ENCODE measurements at regions not wholly inside any gene's neighbourhood (a gene's known extent, or its start where the extent isn't known, plus 50 kb on each side); places are given as distances from the start of the nearest gene placed in this dataset.

DNA sequence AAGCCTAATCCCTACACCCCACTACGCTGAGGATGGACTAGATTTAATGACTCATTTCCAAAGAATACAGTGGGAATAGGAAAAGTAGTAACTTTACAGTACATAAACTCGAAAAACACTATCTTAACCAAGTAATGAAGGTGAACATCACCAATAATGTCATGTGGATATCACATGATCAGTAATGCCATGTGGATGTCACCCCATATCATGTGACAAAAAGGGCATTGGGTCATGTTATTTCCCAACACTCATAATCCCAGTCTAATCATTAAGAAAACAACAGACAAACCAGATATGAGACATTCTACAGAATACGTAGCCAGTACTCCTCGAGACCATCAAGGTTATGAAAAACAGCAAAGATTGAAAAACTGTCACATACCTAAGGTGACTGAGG, 667.3 kb upstream of the CRIM1 start:
- H3K27ac Mint-ChIP-seq (ENCODE audit: unreplicated experiment), result no peak overlapping the region
- FAIRE-seq (no peak), DNase-seq (ENCODE audit: low read depth) (no peak)
- no peaks in the 10 kb centered on the region for H3K36me3 Mint-ChIP-seq (ENCODE audit: low read depth, unreplicated experiment)
- H3K4me3 Mint-ChIP-seq (ENCODE audit: unreplicated experiment), result no peak overlapping the region
- H3K4me1 Mint-ChIP-seq (ENCODE audit: low read depth, unreplicated experiment), result no peaks in the 10 kb centered on the region
- Histone ChIP-seq H3K4me3 (ENCODE audit: insufficient read depth, low read depth, low read length) (no peak overlapping the region), H3K36me3 (ENCODE audit: insufficient read depth, low read length) (no peaks in the 10 kb centered on the region), H3K4me2 (ENCODE audit: low read length) (no peak overlapping the region), H3K79me2 (ENCODE audit: insufficient read depth, low read length) (no peaks in the 10 kb centered on the region), H3K27me3 (ENCODE audit: insufficient read depth, low read length) (no peaks in the 10 kb centered on the region), H3K4me1 (ENCODE audit: insufficient read depth, low read length) (no peaks in the 10 kb centered on the region), H3K27ac (ENCODE audit: low read depth, low read length) (no peak overlapping the region), H3K9me3 (ENCODE audit: insufficient read depth, low read depth, low read length) (no peaks in the 10 kb centered on the region), H2AFZ (ENCODE audit: low read depth, low read length) (no peak overlapping the region), H4K20me1 (ENCODE audit: insufficient read depth, low read length) (no peaks in the 10 kb centered on the region), H3K9ac (ENCODE audit: low read length) (no peak overlapping the region)
- H3K9me3 Mint-ChIP-seq (ENCODE audit: unreplicated experiment), result peaks cover 2% of the 10 kb centered on the region
- H3K27me3 Mint-ChIP-seq (ENCODE audit: low read depth, unreplicated experiment), result no peaks in the 10 kb centered on the region
- no peak for TF ChIP-seq EZH2 (IDR thresholded peaks at IDR 0.05; ENCODE audit: insufficient read depth, low read length)
- TF ChIP-seq, protein P1, sequence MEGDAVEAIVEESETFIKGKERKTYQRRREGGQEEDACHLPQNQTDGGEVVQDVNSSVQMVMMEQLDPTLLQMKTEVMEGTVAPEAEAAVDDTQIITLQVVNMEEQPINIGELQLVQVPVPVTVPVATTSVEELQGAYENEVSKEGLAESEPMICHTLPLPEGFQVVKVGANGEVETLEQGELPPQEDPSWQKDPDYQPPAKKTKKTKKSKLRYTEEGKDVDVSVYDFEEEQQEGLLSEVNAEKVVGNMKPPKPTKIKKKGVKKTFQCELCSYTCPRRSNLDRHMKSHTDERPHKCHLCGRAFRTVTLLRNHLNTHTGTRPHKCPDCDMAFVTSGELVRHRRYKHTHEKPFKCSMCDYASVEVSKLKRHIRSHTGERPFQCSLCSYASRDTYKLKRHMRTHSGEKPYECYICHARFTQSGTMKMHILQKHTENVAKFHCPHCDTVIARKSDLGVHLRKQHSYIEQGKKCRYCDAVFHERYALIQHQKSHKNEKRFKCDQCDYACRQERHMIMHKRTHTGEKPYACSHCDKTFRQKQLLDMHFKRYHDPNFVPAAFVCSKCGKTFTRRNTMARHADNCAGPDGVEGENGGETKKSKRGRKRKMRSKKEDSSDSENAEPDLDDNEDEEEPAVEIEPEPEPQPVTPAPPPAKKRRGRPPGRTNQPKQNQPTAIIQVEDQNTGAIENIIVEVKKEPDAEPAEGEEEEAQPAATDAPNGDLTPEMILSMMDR (IDR thresholded peaks at IDR 0.05; ENCODE audit: insufficient read depth, low read depth, low read length), result no peak

DNA sequence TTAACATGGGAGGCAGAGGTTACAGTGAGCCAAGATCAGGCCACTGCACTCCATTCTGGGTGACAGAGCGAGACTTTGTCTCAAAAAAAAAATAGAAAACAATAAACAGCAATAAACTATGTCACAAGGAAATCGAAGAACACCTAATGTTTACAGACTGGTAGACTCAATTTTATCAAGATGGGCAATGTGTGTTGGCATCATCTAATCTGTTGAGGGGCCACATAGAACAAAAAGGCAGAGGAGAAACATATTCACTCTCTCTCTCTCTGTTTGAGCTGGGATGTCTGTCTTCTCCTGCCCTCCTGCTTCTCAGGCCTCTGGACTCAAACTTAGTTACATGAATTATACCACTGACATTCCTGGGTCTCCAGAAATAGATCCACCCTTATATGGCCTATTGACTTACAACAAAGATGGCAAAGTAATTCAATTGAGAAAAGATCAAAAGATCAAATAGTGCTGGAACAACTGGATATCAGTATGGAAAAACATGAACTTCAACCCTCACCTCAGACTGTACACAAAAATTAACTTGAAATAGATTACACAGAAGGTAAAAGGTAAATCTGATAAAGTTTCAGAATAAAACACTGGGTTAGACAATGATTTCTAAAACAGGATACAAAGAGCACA, 703.8 kb upstream of the CRIM1 start:
- H3K4me3 Mint-ChIP-seq (ENCODE audit: unreplicated experiment), result no peak overlapping the region
- no peak overlapping the region for H3K27ac Mint-ChIP-seq (ENCODE audit: unreplicated experiment)
- no peaks in the 10 kb centered on the region for H3K9me3 Mint-ChIP-seq (ENCODE audit: unreplicated experiment)
- no peaks in the 10 kb centered on the region for H3K4me1 Mint-ChIP-seq (ENCODE audit: low read depth, unreplicated experiment)
- H4K20me1 ChIP-seq (ENCODE audit: insufficient read depth, low read length), result no peaks in the 10 kb centered on the region
- no peaks in the 10 kb centered on the region for H3K27me3 ChIP-seq (ENCODE audit: insufficient read depth, low read length)
- no peak overlapping the region for H3K4me3 ChIP-seq (ENCODE audit: insufficient read depth, low read depth, low read length)
- H3K4me1 ChIP-seq (ENCODE audit: insufficient read depth, low read length), result no peaks in the 10 kb centered on the region
- no peak overlapping the region for H3K27ac ChIP-seq (ENCODE audit: low read depth, low read length)
- H3K27me3 Mint-ChIP-seq (ENCODE audit: low read depth, unreplicated experiment), result no peaks in the 10 kb centered on the region
- no peaks in the 10 kb centered on the region for H3K9me3 ChIP-seq (ENCODE audit: insufficient read depth, low read depth, low read length)
- no peak overlapping the region for H3K4me2 ChIP-seq (ENCODE audit: low read length)
- H3K9ac ChIP-seq (ENCODE audit: low read length), result no peak overlapping the region
- DNase-seq (ENCODE audit: low read depth) (no peak), FAIRE-seq (no peak)
- H3K36me3 ChIP-seq (ENCODE audit: insufficient read depth, low read length), result no peaks in the 10 kb centered on the region
- TF ChIP-seq, protein P1 (IDR thresholded peaks at IDR 0.05; ENCODE audit: insufficient read depth, low read depth, low read length), result no peak
- TF ChIP-seq EZH2 (IDR thresholded peaks at IDR 0.05; ENCODE audit: insufficient read depth, low read length), result no peak
- no peak overlapping the region for H2AFZ ChIP-seq (ENCODE audit: low read depth, low read length)
- H3K36me3 Mint-ChIP-seq (ENCODE audit: low read depth, unreplicated experiment), result no peaks in the 10 kb centered on the region
- no peaks in the 10 kb centered on the region for H3K79me2 ChIP-seq (ENCODE audit: insufficient read depth, low read length)

DNA sequence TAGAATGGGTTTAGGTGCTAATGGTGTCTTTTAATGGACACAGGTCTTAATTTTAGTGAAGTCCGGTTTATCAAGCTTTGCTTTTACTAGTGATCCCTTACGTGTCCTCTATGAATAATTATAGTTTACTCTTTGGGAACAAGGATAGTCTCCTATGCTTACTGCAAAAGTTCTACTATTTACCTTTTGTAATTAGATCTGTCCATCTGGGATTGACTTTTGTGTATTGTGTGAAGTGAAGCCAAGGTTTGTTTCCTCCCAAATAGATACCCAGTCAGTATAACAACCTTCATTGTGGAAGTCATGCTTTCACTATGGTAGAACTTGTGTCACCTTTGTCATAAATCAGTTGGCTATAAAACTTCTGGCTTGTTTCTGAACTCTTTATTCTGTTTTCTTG, 740.9 kb upstream of the CRIM1 start:
- Mint-ChIP-seq H3K27ac (ENCODE audit: unreplicated experiment) (no peak overlapping the region), H3K4me3 (ENCODE audit: unreplicated experiment) (no peak overlapping the region), H3K4me1 (ENCODE audit: low read depth, unreplicated experiment) (no peaks in the 10 kb centered on the region), H3K9me3 (ENCODE audit: unreplicated experiment) (no peaks in the 10 kb centered on the region), H3K36me3 (ENCODE audit: low read depth, unreplicated experiment) (no peaks in the 10 kb centered on the region), H3K27me3 (ENCODE audit: low read depth, unreplicated experiment) (no peaks in the 10 kb centered on the region)
- H3K9ac ChIP-seq (ENCODE audit: low read length), result no peak overlapping the region
- no peak for DNase-seq (ENCODE audit: low read depth)
- no peak overlapping the region for H3K27ac ChIP-seq (ENCODE audit: low read depth, low read length)
- H3K36me3 ChIP-seq (ENCODE audit: insufficient read depth, low read length), result no peaks in the 10 kb centered on the region
- TF ChIP-seq EZH2 (IDR thresholded peaks at IDR 0.05; ENCODE audit: insufficient read depth, low read length), result no peak
- TF ChIP-seq, protein P1 (IDR thresholded peaks at IDR 0.05; ENCODE audit: insufficient read depth, low read depth, low read length), result no peak
- H3K79me2 ChIP-seq (ENCODE audit: insufficient read depth, low read length), result no peaks in the 10 kb centered on the region
- no peaks in the 10 kb centered on the region for H4K20me1 ChIP-seq (ENCODE audit: insufficient read depth, low read length)
- no peaks in the 10 kb centered on the region for H3K27me3 ChIP-seq (ENCODE audit: insufficient read depth, low read length)
- H3K4me3 ChIP-seq (ENCODE audit: insufficient read depth, low read depth, low read length), result no peak overlapping the region
- no peaks in the 10 kb centered on the region for H3K4me1 ChIP-seq (ENCODE audit: insufficient read depth, low read length)
- H3K9me3 ChIP-seq (ENCODE audit: insufficient read depth, low read depth, low read length), result no peaks in the 10 kb centered on the region
- no peak overlapping the region for H3K4me2 ChIP-seq (ENCODE audit: low read length)
- no peak for FAIRE-seq
- no peak overlapping the region for H2AFZ ChIP-seq (ENCODE audit: low read depth, low read length)
